H54 (cell line): ENCODE measurements at regions not wholly inside any gene's neighbourhood (a gene's known extent, or its start where the extent isn't known, plus 50 kb on each side); places are given as distances from the start of the nearest gene placed in this dataset.
A peak's percentile ranks its signal among the peaks of the same experiment; 100 is the strongest.

Experiments
- DNase-seq: peaks from one replicate; pipeline ENCODE4 v3.0.0; 2011; ENCODE audit warnings: low spot score, mixed read lengths; ENCODE audit not compliant: insufficient read length
- FAIRE-seq: peaks from 3 replicates; lab custom pipeline; 2011; peaks lifted over from hg19 to GRCh38; lab: Jason Lieb, UNC
- POLR2A ChIP-seq: IDR thresholded peaks from 2 replicates; pipeline ENCODE4 v1.6.1; 2011; ENCODE audit warnings: low read depth, mild to moderate bottlenecking, low read length

- FAIRE-seq: no peak
- no peak for DNase-seq
Observed at GRCh38 chr15:87225436-87225835, 1031.1 kb downstream of the NTRK3 start.

DNA sequence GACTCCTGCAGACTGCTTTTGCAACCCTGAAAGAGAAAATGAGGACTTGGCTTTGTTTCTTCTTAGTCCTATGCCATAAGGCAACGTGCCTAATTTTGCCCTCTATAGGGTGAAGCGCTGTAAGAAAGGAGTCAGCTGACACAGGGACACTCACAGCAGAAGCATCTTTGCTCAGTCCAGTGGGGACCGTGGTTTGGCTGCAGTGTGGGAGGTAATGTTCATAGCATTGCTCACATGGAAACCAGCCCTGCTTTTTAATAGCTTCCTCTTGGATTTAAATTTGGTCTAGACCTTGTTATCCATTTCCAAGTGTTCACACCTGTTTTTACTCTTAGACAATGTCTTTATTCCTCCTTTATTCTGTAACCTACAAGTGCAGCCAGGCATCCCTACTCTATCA lies 1032.1 kb downstream of the NTRK3 start:
- no peak for DNase-seq
- no peak for FAIRE-seq
- TF ChIP-seq POLR2A: no peak

More at GRCh38 chr15:87225436-87225835, 1031.1 kb downstream of the NTRK3 start:
- TF ChIP-seq POLR2A: no peak

- no peak for DNase-seq
- no peak for TF ChIP-seq POLR2A
- no peak for FAIRE-seq
Observed at GRCh38 chr15:87219650-87220615, 1036.6 kb downstream of the NTRK3 start.

DNA sequence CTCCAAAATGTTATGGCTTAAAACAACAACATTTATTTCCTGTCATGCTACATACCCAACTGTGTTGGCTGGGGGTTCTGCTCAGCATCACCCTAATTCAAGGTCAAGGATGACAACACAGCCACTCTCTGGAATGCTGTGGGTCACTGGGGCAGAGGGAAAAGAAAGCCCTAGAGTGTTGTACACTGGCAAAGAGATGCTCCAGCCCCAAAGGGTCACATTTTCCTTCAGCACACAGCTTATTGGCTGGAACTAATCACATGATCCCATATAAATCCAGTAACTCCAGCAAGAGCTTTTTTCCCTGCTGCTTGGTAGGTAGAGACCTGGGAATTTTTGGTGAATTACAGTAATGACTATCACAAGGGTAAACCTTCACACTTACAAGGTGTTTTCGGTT lies 1041.4 kb downstream of the NTRK3 start:
- DNase-seq (no peak), FAIRE-seq (no peak)
- no peak for TF ChIP-seq POLR2A

GRCh38 chr15:87213626-87214025 lies 1042.9 kb downstream of the NTRK3 start:
- no peak for FAIRE-seq

DNA sequence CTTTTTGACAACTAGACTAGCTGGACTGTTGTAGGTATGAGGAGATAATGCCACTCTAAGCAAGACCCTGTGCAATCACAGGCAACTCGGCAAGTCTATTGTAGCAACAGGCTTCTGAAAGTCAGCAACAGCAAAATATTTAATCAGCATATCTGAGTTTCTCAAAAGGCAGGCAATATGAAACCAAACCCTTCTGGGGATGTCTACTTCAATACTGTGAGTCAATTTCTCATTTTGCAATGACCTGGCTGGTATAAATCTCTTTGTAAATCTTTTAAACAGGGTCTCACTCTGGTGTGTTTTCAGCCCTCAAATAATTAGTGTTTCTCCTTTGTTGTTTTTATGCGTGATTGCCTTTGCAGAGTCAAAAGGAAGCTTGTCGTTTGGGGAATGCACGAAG lies 1044.5 kb downstream of the NTRK3 start:
- FAIRE-seq: no peak
- no peak for DNase-seq
- TF ChIP-seq POLR2A: no peak

More at GRCh38 chr15:87213626-87214025, 1042.9 kb downstream of the NTRK3 start:
- DNase-seq: no peak
- TF ChIP-seq POLR2A: no peak

GRCh38 chr15:87211547-87211946 lies 1045.0 kb downstream of the NTRK3 start:
- FAIRE-seq (no peak), DNase-seq (no peak)
- TF ChIP-seq POLR2A: no peak

GRCh38 chr15:87209891-87210689 lies 1046.4 kb downstream of the NTRK3 start:
- FAIRE-seq (no peak), DNase-seq (no peak)
- TF ChIP-seq POLR2A: no peak

DNA sequence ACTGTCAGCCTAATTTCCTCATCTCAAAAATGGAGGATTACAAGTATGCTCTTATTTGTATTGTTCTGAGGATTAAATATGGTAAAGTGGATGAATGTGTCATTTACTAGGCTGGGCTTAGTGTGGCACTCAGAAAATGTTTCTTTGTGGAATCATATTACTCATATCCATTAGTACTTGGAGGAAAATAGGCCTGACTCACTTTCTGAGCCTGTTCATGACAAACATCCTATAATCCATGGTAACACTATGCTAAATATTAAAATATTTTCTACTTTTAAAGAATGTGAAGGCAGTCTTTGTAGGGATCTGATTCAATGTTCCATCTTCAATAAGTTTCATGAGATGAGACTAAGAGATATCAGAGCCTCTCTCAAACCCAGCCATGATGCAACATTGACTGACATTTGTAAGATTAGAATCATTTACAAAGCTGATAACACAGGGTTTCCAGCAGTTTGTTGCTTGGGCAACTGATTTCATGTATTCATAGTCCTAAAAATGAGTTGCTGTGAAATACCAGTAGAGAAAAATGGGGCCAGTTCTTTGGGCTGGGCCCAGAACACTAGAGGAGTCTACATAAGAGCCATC lies 1048.5 kb downstream of the NTRK3 start:
- DNase-seq (peak; percentile 4), FAIRE-seq (no peak)
- TF ChIP-seq POLR2A: no peak

DNA sequence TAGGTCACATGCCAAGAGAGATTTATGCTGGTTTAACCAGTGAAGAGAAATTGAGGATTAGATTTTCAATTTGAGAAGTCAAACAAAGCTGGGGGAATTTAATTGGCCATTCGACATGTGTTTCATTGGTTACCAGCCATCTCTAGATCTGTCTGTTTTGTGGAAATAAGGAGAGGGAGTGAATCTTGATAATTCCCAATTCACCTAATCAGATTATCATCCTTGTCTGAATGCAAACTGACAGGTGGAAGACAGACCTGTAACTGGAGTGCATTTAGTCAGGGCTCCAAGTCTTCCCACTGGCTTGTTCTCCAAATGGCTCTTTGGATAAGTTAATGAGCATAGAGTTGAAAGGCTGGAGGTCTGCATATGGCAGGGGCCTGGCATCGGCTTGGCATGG lies 1049.3 kb downstream of the NTRK3 start:
- FAIRE-seq: no peak
- no peak for DNase-seq
- no peak for TF ChIP-seq POLR2A

DNA sequence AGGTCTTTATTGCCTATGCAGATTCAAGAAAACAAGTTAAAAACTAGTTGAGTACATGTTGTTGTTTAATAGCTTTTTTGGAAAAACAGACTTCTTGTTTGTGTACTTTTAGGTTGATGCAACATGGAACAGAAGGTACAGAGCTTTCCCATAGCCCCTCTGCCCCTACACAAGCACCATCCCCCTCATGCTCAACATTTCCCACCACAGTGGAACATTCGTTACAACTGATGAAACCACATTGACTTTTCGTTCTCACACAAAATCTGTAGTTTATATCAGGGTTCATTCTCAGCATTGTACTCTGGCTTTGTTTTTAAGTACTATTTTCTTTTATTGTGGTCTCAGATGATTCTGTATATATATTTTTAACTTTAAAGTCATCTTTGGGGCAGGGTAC lies 1054.6 kb downstream of the NTRK3 start:
- TF ChIP-seq POLR2A: no peak
- no peak for FAIRE-seq
- no peak for DNase-seq

GRCh38 chr15:87200149-87200548 lies 1056.4 kb downstream of the NTRK3 start:
- no peak for FAIRE-seq
- no peak for TF ChIP-seq POLR2A

DNA sequence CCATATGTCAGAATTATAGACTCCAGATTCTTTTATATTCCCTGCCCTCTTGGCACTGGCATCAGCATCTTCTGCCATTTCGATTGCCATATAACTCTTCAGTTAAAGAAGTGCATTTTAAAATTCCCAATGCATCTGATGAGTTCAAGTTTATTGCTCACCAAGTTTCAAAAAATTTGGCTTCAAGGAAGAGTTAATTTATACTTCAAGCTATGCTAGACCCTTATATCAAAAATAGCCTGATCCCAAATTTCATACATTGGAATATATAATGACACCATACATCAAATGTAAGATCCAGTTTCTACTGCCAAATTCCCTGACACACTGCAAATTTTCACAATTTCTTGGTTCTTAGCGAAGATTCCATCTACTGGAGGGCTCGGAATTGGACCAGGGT lies 1058.6 kb downstream of the NTRK3 start:
- TF ChIP-seq POLR2A: no peak
- FAIRE-seq (no peak), DNase-seq (no peak)

More at GRCh38 chr15:87200149-87200548, 1056.4 kb downstream of the NTRK3 start:
- no peak for DNase-seq

GRCh38 chr15:87196498-87196897 lies 1060.0 kb downstream of the NTRK3 start:
- DNase-seq (no peak), FAIRE-seq (no peak)
- no peak for TF ChIP-seq POLR2A
